Osteoblast (primary cell): ENCODE measurements at regions not wholly inside any gene's neighbourhood (a gene's known extent, or its start where the extent isn't known, plus 50 kb on each side); places are given as distances from the start of the nearest gene placed in this dataset.

Experiments
- DNase-seq: peaks from one replicate; pipeline ENCODE4 v3.0.0; 2011; ENCODE audit warnings: low spot score, mixed read lengths; ENCODE audit not compliant: insufficient read length; ENCODE audit errors: missing footprints
- H2AFZ ChIP-seq: 2 replicates; pipeline ENCODE4 v1.6.0; 2011; ENCODE audit warnings: mild to moderate bottlenecking, low read length
- H3K27ac ChIP-seq: 2 replicates; pipeline ENCODE4 v1.5.1; 2011; ENCODE audit warnings: mild to moderate bottlenecking, low read depth, low read length, moderate library complexity
- H3K27me3 ChIP-seq: 2 replicates; pipeline ENCODE4 v1.6.0; 2012; ENCODE audit warnings: mild to moderate bottlenecking, control low read depth, inconsistent platforms, low read length, moderate library complexity; ENCODE audit not compliant: insufficient read depth
- H3K36me3 ChIP-seq: 2 replicates; pipeline ENCODE4 v1.5.1; 2011; ENCODE audit warnings: mild to moderate bottlenecking, low read length, control low read depth, moderate library complexity; ENCODE audit not compliant: insufficient read depth
- H3K4me1 ChIP-seq: 2 replicates; pipeline ENCODE4 v1.5.1; 2011; ENCODE audit warnings: mild to moderate bottlenecking, low read length, control low read depth, moderate library complexity; ENCODE audit not compliant: insufficient read depth
- H3K4me2 ChIP-seq: 2 replicates; pipeline ENCODE4 v1.6.0; 2011; ENCODE audit warnings: mild to moderate bottlenecking, low read length; ENCODE audit not compliant: insufficient read depth
- H3K4me3 ChIP-seq: fragments of 200-600 bp; sonication (generic); 3 replicates; pipeline ENCODE4 v1.5.1; 2012; ENCODE audit warnings: mild to moderate bottlenecking, low read length, inconsistent platforms; ENCODE audit not compliant: insufficient read depth
- H3K79me2 ChIP-seq: 2 replicates; pipeline ENCODE4 v1.6.0; 2012; ENCODE audit warnings: mild to moderate bottlenecking, low read length, control low read depth, inconsistent platforms; ENCODE audit not compliant: insufficient read depth
- H3K9me3 ChIP-seq: 2 replicates; pipeline ENCODE4 v1.5.1; 2011; ENCODE audit warnings: low read depth, low read length, control low read depth
- H4K20me1 ChIP-seq: 2 replicates; pipeline ENCODE4 v1.6.0; 2012; ENCODE audit warnings: mild to moderate bottlenecking, low read length, control low read depth; ENCODE audit not compliant: insufficient read depth
- TF ChIP-seq, protein P1 (sequence below): IDR thresholded peaks from 2 replicates; pipeline ENCODE4 v1.5.1; 2011; ENCODE audit warnings: mild to moderate bottlenecking, low read depth, low read length, moderate library complexity; ENCODE audit errors: extremely low read depth

- H3K27ac ChIP-seq: no peak overlapping the region
- H3K9me3 ChIP-seq: peaks cover 2% of the 10 kb centered on the region
- no peak overlapping the region for H3K4me2 ChIP-seq
- no peaks in the 10 kb centered on the region for H4K20me1 ChIP-seq
- no peaks in the 10 kb centered on the region for H3K27me3 ChIP-seq
- H3K36me3 ChIP-seq: no peaks in the 10 kb centered on the region
- H3K79me2 ChIP-seq: no peaks in the 10 kb centered on the region
- no peak for DNase-seq
- H3K4me1 ChIP-seq: no peaks in the 10 kb centered on the region
- H2AFZ ChIP-seq: no peak overlapping the region
- TF ChIP-seq, protein P1, sequence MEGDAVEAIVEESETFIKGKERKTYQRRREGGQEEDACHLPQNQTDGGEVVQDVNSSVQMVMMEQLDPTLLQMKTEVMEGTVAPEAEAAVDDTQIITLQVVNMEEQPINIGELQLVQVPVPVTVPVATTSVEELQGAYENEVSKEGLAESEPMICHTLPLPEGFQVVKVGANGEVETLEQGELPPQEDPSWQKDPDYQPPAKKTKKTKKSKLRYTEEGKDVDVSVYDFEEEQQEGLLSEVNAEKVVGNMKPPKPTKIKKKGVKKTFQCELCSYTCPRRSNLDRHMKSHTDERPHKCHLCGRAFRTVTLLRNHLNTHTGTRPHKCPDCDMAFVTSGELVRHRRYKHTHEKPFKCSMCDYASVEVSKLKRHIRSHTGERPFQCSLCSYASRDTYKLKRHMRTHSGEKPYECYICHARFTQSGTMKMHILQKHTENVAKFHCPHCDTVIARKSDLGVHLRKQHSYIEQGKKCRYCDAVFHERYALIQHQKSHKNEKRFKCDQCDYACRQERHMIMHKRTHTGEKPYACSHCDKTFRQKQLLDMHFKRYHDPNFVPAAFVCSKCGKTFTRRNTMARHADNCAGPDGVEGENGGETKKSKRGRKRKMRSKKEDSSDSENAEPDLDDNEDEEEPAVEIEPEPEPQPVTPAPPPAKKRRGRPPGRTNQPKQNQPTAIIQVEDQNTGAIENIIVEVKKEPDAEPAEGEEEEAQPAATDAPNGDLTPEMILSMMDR: no peak
- H3K4me3 ChIP-seq: no peak overlapping the region
Measured at GRCh38 chr5:2584579-2585269, 166.8 kb downstream of the IRX2 start.

- H3K9me3 ChIP-seq: peaks cover 2% of the 10 kb centered on the region
Measured at GRCh38 chr5:2582507-2582906, 169.0 kb downstream of the IRX2 start.

DNA sequence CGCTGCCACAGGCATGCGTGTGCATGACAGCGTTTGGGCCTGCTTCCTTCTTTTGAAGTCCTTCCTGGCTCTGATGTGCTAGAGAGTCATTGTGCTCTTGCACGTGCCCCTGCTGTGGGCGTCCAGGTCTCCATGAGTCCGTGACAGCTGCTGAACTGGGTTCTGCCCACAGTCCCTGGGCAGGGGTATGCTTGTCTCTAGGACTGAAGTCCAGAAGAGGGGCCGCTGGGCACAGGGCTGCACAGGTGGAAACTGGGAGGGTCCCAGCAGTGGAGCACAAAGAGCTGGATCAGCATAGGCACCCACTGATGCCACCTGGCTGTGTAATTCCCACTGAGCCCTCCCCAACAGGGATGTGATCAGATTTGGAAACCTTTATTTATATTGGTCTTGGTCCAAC lies 169.4 kb downstream of the IRX2 start:
- no peaks in the 10 kb centered on the region for H4K20me1 ChIP-seq
- H3K4me2 ChIP-seq: no peak overlapping the region
- H3K4me3 ChIP-seq: no peak overlapping the region
- H2AFZ ChIP-seq: no peak overlapping the region
- no peak overlapping the region for H3K27ac ChIP-seq
- peaks cover 2% of the 10 kb centered on the region for H3K9me3 ChIP-seq
- H3K36me3 ChIP-seq: no peaks in the 10 kb centered on the region
- H3K4me1 ChIP-seq: no peaks in the 10 kb centered on the region
- TF ChIP-seq, protein P1: no peak
- H3K79me2 ChIP-seq: no peaks in the 10 kb centered on the region
- H3K27me3 ChIP-seq: no peaks in the 10 kb centered on the region
- DNase-seq: no peak

More at GRCh38 chr5:2582507-2582906, 169.0 kb downstream of the IRX2 start:
- no peak for DNase-seq
- Histone ChIP-seq H3K4me2 (no peak overlapping the region), H3K36me3 (no peaks in the 10 kb centered on the region), H3K4me3 (no peak overlapping the region), H3K4me1 (no peaks in the 10 kb centered on the region), H3K27ac (no peak overlapping the region), H3K79me2 (no peaks in the 10 kb centered on the region), H4K20me1 (no peaks in the 10 kb centered on the region), H3K27me3 (no peaks in the 10 kb centered on the region), H2AFZ (no peak overlapping the region)
- TF ChIP-seq, protein P1: no peak

DNA sequence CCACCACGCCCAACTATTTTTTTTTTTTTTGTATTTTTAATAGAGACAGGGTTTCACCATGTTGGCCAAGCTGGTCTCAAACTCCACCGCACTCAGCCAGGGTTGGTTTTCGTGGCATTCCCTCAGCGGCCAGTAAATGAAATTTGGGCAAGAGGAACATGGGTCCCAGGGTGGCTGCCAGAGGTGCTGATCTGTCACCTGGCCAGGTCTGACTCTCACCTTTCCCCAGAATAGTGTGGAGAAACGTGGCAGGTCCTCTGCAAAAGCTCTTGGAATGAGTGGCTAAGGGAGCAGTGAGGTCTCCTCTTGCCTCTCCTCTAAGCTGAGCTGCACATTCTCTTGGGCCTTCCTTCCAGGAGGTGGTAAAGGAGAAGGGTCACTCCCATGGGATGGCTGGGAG lies 170.1 kb downstream of the IRX2 start:
- Histone ChIP-seq H3K27ac (no peak overlapping the region), H3K36me3 (no peaks in the 10 kb centered on the region), H3K4me2 (no peak overlapping the region), H3K9me3 (peaks cover 2% of the 10 kb centered on the region), H3K79me2 (no peaks in the 10 kb centered on the region), H4K20me1 (no peaks in the 10 kb centered on the region), H2AFZ (no peak overlapping the region), H3K4me3 (no peak overlapping the region), H3K27me3 (no peaks in the 10 kb centered on the region), H3K4me1 (no peaks in the 10 kb centered on the region)
- TF ChIP-seq, protein P1: no peak
- no peak for DNase-seq
